DOHH2 (cell line): ENCODE measurements at regions not wholly inside any gene's neighbourhood (a gene's known extent, or its start where the extent isn't known, plus 50 kb on each side); places are given as distances from the start of the nearest gene placed in this dataset.

Experiments used
- H3F3A ChIP-seq: fragments of 200-600 bp; sonication (generic), shearing (Covaris generic); 2 replicates; pipeline ENCODE4 v1.6.0; 2016; ENCODE audit warnings: antibody characterized with exemption, mild to moderate bottlenecking; ENCODE audit not compliant: control insufficient read depth, insufficient read depth
- H3K27ac ChIP-seq: fragments of 200-600 bp; sonication (generic); 2 replicates; pipeline ENCODE4 v1.5.1; 2014; ENCODE audit warnings: low read depth, mild to moderate bottlenecking, low read length, moderate library complexity
- H3K27me3 ChIP-seq: fragments of 200-600 bp; sonication (generic); 2 replicates; pipeline ENCODE4 v1.6.1; 2014; ENCODE audit warnings: mild to moderate bottlenecking, low read length, mixed read lengths; ENCODE audit not compliant: control insufficient read depth
- H3K36me3 ChIP-seq: fragments of 200-600 bp; sonication (generic); 2 replicates; pipeline ENCODE4 v1.6.1; 2014; ENCODE audit warnings: mild to moderate bottlenecking, low read length, moderate library complexity, mixed read lengths; ENCODE audit not compliant: control insufficient read depth
- H3K4me1 ChIP-seq: fragments of 200-600 bp; sonication (generic); 2 replicates; pipeline ENCODE4 v1.6.1; 2014; ENCODE audit warnings: mild to moderate bottlenecking, low read length, mixed read lengths; ENCODE audit not compliant: control insufficient read depth
- H3K4me2 ChIP-seq: fragments of 200-600 bp; sonication (generic); 2 replicates; pipeline ENCODE4 v1.6.0; 2014; ENCODE audit warnings: mild to moderate bottlenecking, low read length, moderate library complexity
- H3K4me3 ChIP-seq: fragments of 200-600 bp; sonication (generic); 2 replicates; pipeline ENCODE4 v1.5.1; 2014; ENCODE audit warnings: mild to moderate bottlenecking, low read length, mixed read lengths
- H3K79me2 ChIP-seq: fragments of 200-600 bp; sonication (generic); 2 replicates; pipeline ENCODE4 v1.6.1; 2014; ENCODE audit warnings: mild to moderate bottlenecking, low read length, mixed read lengths; ENCODE audit not compliant: control insufficient read depth
- H3K9me2 ChIP-seq: fragments of 200-600 bp; sonication (generic); replicated peaks from 2 replicates; pipeline ENCODE4 v1.6.1; 2014; ENCODE audit warnings: mild to moderate bottlenecking, low read length, mixed read lengths; ENCODE audit not compliant: control insufficient read depth
- H3K9me3 ChIP-seq: fragments of 200-600 bp; sonication (generic); 2 replicates; pipeline ENCODE4 v1.6.1; 2014; ENCODE audit warnings: antibody characterized with exemption, low read length, mixed read lengths; ENCODE audit not compliant: control insufficient read depth, insufficient read depth
- H4K20me1 ChIP-seq: fragments of 200-600 bp; sonication (generic); 2 replicates; pipeline ENCODE4 v1.6.0; 2014; ENCODE audit warnings: low read depth, mild to moderate bottlenecking, antibody characterized with exemption, low read length, moderate library complexity; ENCODE audit not compliant: control insufficient read depth, insufficient read depth
- EZH2phosphoT487 ChIP-seq: fragments of 200-600 bp; sonication (generic); IDR thresholded peaks from 2 replicates; pipeline ENCODE4 v1.6.1; 2017; ENCODE audit warnings: borderline replicate concordance, mild to moderate bottlenecking, antibody characterized with exemption, low read length, moderate library complexity, mixed read lengths
- TF ChIP-seq, protein P1 (sequence below): fragments of 200-600 bp; sonication (generic); IDR thresholded peaks from one replicate; pipeline ENCODE4 v1.5.1; 2014; ENCODE audit warnings: antibody characterized with exemption, mild to moderate bottlenecking, low read depth, low read length; ENCODE audit not compliant: poor library complexity, severe bottlenecking

DNA sequence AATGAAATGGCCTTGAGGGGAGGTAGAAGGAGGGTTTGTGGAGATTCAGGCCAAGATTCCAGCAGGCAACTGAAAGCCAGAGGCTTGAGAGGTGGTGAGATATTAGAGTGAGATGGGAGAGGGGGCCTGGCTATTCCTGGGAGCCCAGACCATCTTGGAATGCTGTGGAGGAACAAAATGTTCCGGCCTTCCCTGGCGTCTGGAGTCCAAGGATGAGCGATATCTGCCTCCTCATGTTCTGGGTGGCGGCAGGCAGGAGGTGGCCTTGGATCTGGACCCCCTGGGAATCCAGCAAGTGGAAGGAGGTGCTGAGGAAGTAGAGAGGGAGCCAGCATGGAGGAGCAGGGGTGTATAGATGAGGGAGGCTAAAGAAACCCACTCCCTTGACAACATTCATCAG, 335.9 kb downstream of the CYP26B1 start:
- H3K9me2 ChIP-seq, result no peaks in the 10 kb centered on the region
- no peaks in the 10 kb centered on the region for H3K4me1 ChIP-seq
- no peaks in the 10 kb centered on the region for H3K9me3 ChIP-seq
- no peaks in the 10 kb centered on the region for H4K20me1 ChIP-seq
- H3K36me3 ChIP-seq, result no peaks in the 10 kb centered on the region
- peaks cover 6% of the 10 kb centered on the region for H3K27me3 ChIP-seq
- no peak for TF ChIP-seq EZH2phosphoT487
- TF ChIP-seq, protein P1, sequence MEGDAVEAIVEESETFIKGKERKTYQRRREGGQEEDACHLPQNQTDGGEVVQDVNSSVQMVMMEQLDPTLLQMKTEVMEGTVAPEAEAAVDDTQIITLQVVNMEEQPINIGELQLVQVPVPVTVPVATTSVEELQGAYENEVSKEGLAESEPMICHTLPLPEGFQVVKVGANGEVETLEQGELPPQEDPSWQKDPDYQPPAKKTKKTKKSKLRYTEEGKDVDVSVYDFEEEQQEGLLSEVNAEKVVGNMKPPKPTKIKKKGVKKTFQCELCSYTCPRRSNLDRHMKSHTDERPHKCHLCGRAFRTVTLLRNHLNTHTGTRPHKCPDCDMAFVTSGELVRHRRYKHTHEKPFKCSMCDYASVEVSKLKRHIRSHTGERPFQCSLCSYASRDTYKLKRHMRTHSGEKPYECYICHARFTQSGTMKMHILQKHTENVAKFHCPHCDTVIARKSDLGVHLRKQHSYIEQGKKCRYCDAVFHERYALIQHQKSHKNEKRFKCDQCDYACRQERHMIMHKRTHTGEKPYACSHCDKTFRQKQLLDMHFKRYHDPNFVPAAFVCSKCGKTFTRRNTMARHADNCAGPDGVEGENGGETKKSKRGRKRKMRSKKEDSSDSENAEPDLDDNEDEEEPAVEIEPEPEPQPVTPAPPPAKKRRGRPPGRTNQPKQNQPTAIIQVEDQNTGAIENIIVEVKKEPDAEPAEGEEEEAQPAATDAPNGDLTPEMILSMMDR, result no peak
- H3K79me2 ChIP-seq, result no peaks in the 10 kb centered on the region
- H3K4me2 ChIP-seq, result no peak overlapping the region
- H3K27ac ChIP-seq, result no peak overlapping the region
- no peaks in the 10 kb centered on the region for H3F3A ChIP-seq
- no peak overlapping the region for H3K4me3 ChIP-seq

DNA sequence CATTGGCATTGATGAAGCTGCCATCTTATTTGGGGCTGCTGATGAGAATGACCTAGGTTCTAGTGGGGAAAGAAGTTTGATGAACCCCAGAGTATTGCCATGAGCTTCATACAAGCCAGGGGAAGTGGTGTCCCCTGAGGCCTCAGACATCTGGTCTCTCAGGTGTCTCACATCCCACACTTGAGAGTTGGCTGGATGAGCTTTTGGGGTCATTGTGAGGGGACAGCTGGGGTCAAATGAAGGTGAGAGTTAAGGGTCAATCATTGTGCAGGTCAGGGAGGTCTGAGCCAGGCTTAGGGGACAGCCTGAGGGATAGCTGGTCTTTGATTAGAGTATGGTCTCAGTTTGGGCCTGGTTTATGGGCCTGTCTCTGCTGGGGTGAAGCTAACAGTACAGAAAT, 336.5 kb downstream of the CYP26B1 start:
- Histone ChIP-seq H3K9me2 (no peaks in the 10 kb centered on the region), H3K36me3 (no peaks in the 10 kb centered on the region), H3K27me3 (peaks cover 6% of the 10 kb centered on the region), H3K4me2 (no peak overlapping the region), H3K9me3 (no peaks in the 10 kb centered on the region), H3K27ac (no peak overlapping the region), H3K4me3 (no peak overlapping the region), H3K79me2 (no peaks in the 10 kb centered on the region), H3K4me1 (no peaks in the 10 kb centered on the region), H3F3A (no peaks in the 10 kb centered on the region), H4K20me1 (no peaks in the 10 kb centered on the region)
- TF ChIP-seq EZH2phosphoT487, result no peak
- TF ChIP-seq, protein P1, result no peak

DNA sequence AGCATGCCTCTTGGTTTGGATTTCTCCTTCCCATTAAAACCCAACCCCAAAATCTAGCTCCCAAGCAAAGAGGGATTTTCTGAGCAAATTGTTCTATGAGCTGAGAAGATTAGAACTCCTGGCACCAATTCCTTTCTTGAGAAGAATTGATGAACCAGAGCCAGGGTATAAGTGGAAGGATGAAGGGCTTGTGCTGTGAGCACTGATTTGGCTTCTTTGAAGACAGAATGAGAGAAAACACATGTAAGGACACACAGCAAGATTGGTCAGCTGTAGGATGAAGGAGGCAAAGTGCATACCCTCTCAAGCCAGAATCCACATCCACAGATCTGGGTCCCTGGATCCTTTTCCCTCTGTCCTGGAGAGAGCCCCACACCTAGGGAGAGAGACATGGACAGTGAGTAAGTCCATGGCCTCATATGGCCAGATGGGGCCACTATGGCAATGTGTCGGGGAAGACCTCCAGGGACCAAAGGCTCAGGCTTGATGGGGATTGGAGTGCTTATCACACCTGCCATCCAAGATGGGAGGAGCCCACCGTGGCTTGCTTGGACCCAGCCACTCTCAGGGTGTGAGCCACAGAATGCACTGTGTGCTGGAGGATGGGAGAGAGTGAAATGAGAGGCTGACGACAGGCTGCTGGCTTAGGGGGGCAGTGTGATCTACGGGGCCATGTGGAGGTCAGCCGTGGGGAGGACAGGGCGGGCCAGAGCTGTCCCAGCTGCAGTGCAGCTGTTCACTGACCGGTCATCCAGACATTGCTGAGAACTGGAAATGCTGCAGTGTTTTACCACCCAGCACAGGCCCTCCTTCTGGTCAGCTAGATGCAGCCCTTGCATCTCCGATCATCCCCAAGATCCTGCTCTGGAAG, 339.8 kb downstream of the CYP26B1 start:
- H3K27me3 ChIP-seq, result peaks cover 6% of the 10 kb centered on the region

More for the DNA sequence above, 339.8 kb downstream of the CYP26B1 start:
- Histone ChIP-seq H3K4me3 (no peak overlapping the region), H3K79me2 (no peaks in the 10 kb centered on the region), H3K36me3 (no peaks in the 10 kb centered on the region), H4K20me1 (no peaks in the 10 kb centered on the region), H3F3A (no peaks in the 10 kb centered on the region), H3K27ac (no peak overlapping the region), H3K9me2 (no peaks in the 10 kb centered on the region), H3K4me2 (no peak overlapping the region), H3K4me1 (no peaks in the 10 kb centered on the region), H3K9me3 (no peaks in the 10 kb centered on the region)
- TF ChIP-seq, protein P1, result no peak
- TF ChIP-seq EZH2phosphoT487, result no peak
